SK-N-SH (cell line): ENCODE measurements at regions not wholly inside any gene's neighbourhood (a gene's known extent, or its start where the extent isn't known, plus 50 kb on each side); places are given as distances from the start of the nearest gene placed in this dataset.

ENCODE experiments used
- CTCF ChIA-PET: fragments of 300-600, 350-600 bp; formaldehyde crosslinking; extraction: SDS; loops from one replicate; lab custom pipeline; 2021; lab: Yijun Ruan, JAX
- POLR2A ChIA-PET: fragments of 350-600 bp; sonication (Branson Sonifier 250); formaldehyde crosslinking; extraction: SDS; loops from one replicate; lab custom pipeline; 2020; ENCODE audit warnings: antibody characterized with exemption, inconsistent platforms; lab: Yijun Ruan, JAX
- DNase-seq: peaks from one replicate; pipeline ENCODE4 v3.0.0; 2012
- H2AFZ ChIP-seq: fragments of 200-600 bp; sonication (generic); 2 replicates; pipeline ENCODE4 v1.8.1; 2016; ENCODE audit warnings: antibody characterized with exemption, mild to moderate bottlenecking, low read depth
- H3F3A ChIP-seq: fragments of 200-600 bp; sonication (generic); replicated peaks from 2 replicates; pipeline ENCODE3; 2016; ENCODE audit warnings: antibody characterized with exemption, mild to moderate bottlenecking; ENCODE audit not compliant: insufficient read depth
- H3K27ac ChIP-seq, 2 experiments: fragments of 200-500 bp in 1 of 2; fragments of 200-600 bp in 1 of 2; sonication (Bioruptor generic) in 1 of 2; sonication (generic), shearing (Covaris generic) in 1 of 2; 2 replicates each; pipeline versions ENCODE4 v1.5.1 to v1.6.1; 2014 to 2016; ENCODE audit warnings: low read depth in 2 of 2, inconsistent platforms in 1 of 2, low read length in 1 of 2, mild to moderate bottlenecking in 1 of 2, mixed read lengths in 1 of 2
- H3K27me3 ChIP-seq: fragments of 200-600 bp; sonication (generic), shearing (Covaris generic); 2 replicates; pipeline ENCODE4 v1.6.1; 2016; ENCODE audit warnings: mixed run types; ENCODE audit not compliant: insufficient read depth
- H3K36me3 ChIP-seq, 2 experiments: fragments of 200-500 bp in 1 of 2; fragments of 200-600 bp in 1 of 2; sonication (Bioruptor generic) in 1 of 2; sonication (generic) in 1 of 2; replicated peaks in 1 of 2; 2 replicates each; pipeline versions ENCODE3 to v1.5.1; 2014 to 2016; ENCODE audit warnings: low read length in 1 of 2, mild to moderate bottlenecking in 1 of 2; ENCODE audit not compliant: insufficient read depth in 2 of 2, control insufficient read depth in 1 of 2
- H3K4me1 ChIP-seq, 2 experiments: fragments of 200-500 bp in 1 of 2; fragments of 200-600 bp in 1 of 2; sonication (Bioruptor generic) in 1 of 2; sonication (generic), shearing (Covaris generic) in 1 of 2; 2 replicates each; pipeline versions ENCODE4 v1.5.1 to v1.6.1; 2014 to 2016; ENCODE audit warnings: low read depth in 1 of 2, low read length in 1 of 2, mixed run types in 1 of 2; ENCODE audit not compliant: insufficient read depth in 2 of 2, control insufficient read depth in 1 of 2
- H3K4me2 ChIP-seq: fragments of 200-600 bp; sonication (generic), shearing (Covaris generic); 2 replicates; pipeline ENCODE4 v1.6.1; 2017; ENCODE audit warnings: mixed run types
- H3K4me3 ChIP-seq, 2 experiments: fragments of 200-500 bp in 1 of 2; fragments of 200-600 bp in 1 of 2; sonication (Bioruptor generic) in 1 of 2; sonication (generic), shearing (Covaris generic) in 1 of 2; 2 replicates each; pipeline versions ENCODE4 v1.5.1 to v1.8.1; 2014 to 2016; ENCODE audit warnings: low read depth in 2 of 2, inconsistent platforms in 1 of 2, low read length in 1 of 2, mild to moderate bottlenecking in 1 of 2, mixed read lengths in 1 of 2, moderate library complexity in 1 of 2
- H3K79me2 ChIP-seq: fragments of 200-600 bp; sonication (generic); 2 replicates; pipeline ENCODE4 v1.8.1; 2017; ENCODE audit warnings: mild to moderate bottlenecking; ENCODE audit not compliant: insufficient read depth
- H3K9ac ChIP-seq: fragments of 200-600 bp; sonication (generic); 2 replicates; pipeline ENCODE4 v1.6.1; 2017; ENCODE audit warnings: mixed run types
- H3K9me2 ChIP-seq: fragments of 200-600 bp; sonication (generic); 2 replicates; pipeline ENCODE4 v1.6.1; 2017; ENCODE audit warnings: mixed run types
- H3K9me3 ChIP-seq: fragments of 200-600 bp; sonication (generic); 2 replicates; pipeline ENCODE4 v1.6.1; 2017; ENCODE audit warnings: mixed run types, mild to moderate bottlenecking, moderate library complexity
- H4K20me1 ChIP-seq: fragments of 200-600 bp; sonication (generic); 2 replicates; pipeline ENCODE4 v1.6.1; 2017; ENCODE audit warnings: mild to moderate bottlenecking, mixed run types; ENCODE audit not compliant: insufficient read depth
- CHD2 ChIP-seq: fragments of 150-350 bp; IDR thresholded peaks from 2 replicates; pipeline ENCODE4 v1.6.1; 2018; ENCODE audit warnings: low read length; ENCODE audit not compliant: partially characterized antibody
- EZH2phosphoT487 ChIP-seq: fragments of 200-600 bp; sonication (generic); IDR thresholded peaks from 2 replicates; pipeline ENCODE4 v1.6.1; 2017; ENCODE audit warnings: low read depth, mixed run types, mild to moderate bottlenecking, antibody characterized with exemption, moderate library complexity, borderline replicate concordance
- GABPA ChIP-seq: IDR thresholded peaks from 2 replicates; pipeline ENCODE4 v1.4.0; 2012; ENCODE audit warnings: low read depth, mild to moderate bottlenecking
- MAX ChIP-seq: IDR thresholded peaks from 2 replicates; pipeline ENCODE4 v1.4.0; 2012; ENCODE audit warnings: low read depth
- MEF2A ChIP-seq: IDR thresholded peaks from 2 replicates; pipeline ENCODE4 v1.4.0; 2012; ENCODE audit warnings: low read depth, borderline replicate concordance
- MXI1 ChIP-seq: IDR thresholded peaks from 2 replicates; pipeline ENCODE4 v1.6.1; 2012; ENCODE audit warnings: mild to moderate bottlenecking, low read depth, low read length, improper control_type of control experiment
- POLR2AphosphoS5 ChIP-seq: IDR thresholded peaks from 2 replicates; pipeline ENCODE4 v1.6.1; 2012; ENCODE audit warnings: low read depth, low read length
- REST ChIP-seq: IDR thresholded peaks from 2 replicates; pipeline ENCODE4 v1.6.1; 2012; ENCODE audit warnings: mild to moderate bottlenecking, low read depth, low read length, moderate library complexity
- SIN3A ChIP-seq: IDR thresholded peaks from 2 replicates; pipeline ENCODE4 v1.6.1; 2012; ENCODE audit warnings: low read depth, mild to moderate bottlenecking, low read length, moderate library complexity, borderline replicate concordance
- SMC3 ChIP-seq: IDR thresholded peaks from 2 replicates; pipeline ENCODE4 v1.6.1; 2012; ENCODE audit warnings: low read depth, low read length, improper control_type of control experiment
- TAF1 ChIP-seq: IDR thresholded peaks from 2 replicates; pipeline ENCODE4 v1.6.1; 2012; ENCODE audit warnings: low read depth, mild to moderate bottlenecking, low read length, moderate library complexity, borderline replicate concordance
- USF1 ChIP-seq: IDR thresholded peaks from 2 replicates; pipeline ENCODE4 v1.4.0; 2012; ENCODE audit warnings: low read depth, borderline replicate concordance
- WGBS: methylation state at CpG from one replicate; pipeline ENCODE4 v1.1.6; 2017; ENCODE audit warnings: low lambda C conversion rate; 5-methylcytosine and 5-hydroxymethylcytosine counted together

- TF ChIP-seq USF1, result no peak
- no peak for TF ChIP-seq CHD2
- TF ChIP-seq SMC3, result no peak
- TF ChIP-seq, all 33 proteins: peak for 0
These were observed 161.2 kb upstream of the FRG1 start (continued) for GRCh38 chr4:189779281-189779980.

- H3K4me1 ChIP-seq, result no peaks in the 10 kb centered on the region; a peak in 1 of 4 replicates
- H2AFZ ChIP-seq, result no peak overlapping the region
- no peak for TF ChIP-seq REST
- TF ChIP-seq MXI1, result no peak
- TF ChIP-seq POLR2AphosphoS5, result no peak
- no peak for TF ChIP-seq MEF2A
- no peaks in the 10 kb centered on the region for H3K27me3 ChIP-seq
- H3K4me2 ChIP-seq, result no peak overlapping the region
- 14% methylated on average over 5 of the region's 5 CpGs for WGBS
- H3K36me3 ChIP-seq, result no peaks in the 10 kb centered on the region
- H3K9me2 ChIP-seq, result no peaks in the 10 kb centered on the region
- H3K9ac ChIP-seq, result no peak overlapping the region
- POLR2A ChIA-PET, result no interaction called here
- no peak overlapping the region for H3K4me3 ChIP-seq
- H3K27ac ChIP-seq, result no peak overlapping the region
- H3K9me3 ChIP-seq, result 0 out of 2 replicates have a peak, but pooled peaks cover 3% of the 10 kb centered on the region
- no peak for DNase-seq
- no peaks in the 10 kb centered on the region for H3K79me2 ChIP-seq
- CTCF ChIA-PET, result interaction anchor here (1.7 kb wide), 1 partner anchor 13 kb away, joined by 9 read pairs; no protein-coding TSS in a partner anchor
- no peaks in the 10 kb centered on the region for H4K20me1 ChIP-seq
- no peaks in the 10 kb centered on the region for H3F3A ChIP-seq
These were observed 160.3 kb upstream of the FRG1 start for GRCh38 chr4:189780391-189780790.

GRCh38 chr4:189784651-189785050, 156.0 kb upstream of the FRG1 start:
- POLR2A ChIA-PET, result no interaction called here
- H3K27ac ChIP-seq, result no peak overlapping the region

More at GRCh38 chr4:189784651-189785050, 156.0 kb upstream of the FRG1 start:
- Histone ChIP-seq H3K4me2 (no peak overlapping the region), H3K4me3 (no peak overlapping the region), H3K9me2 (no peaks in the 10 kb centered on the region), H2AFZ (no peak overlapping the region), H3K9ac (no peak overlapping the region), H3K4me1 (peaks cover 0 to 5% of the 10 kb centered on the region in 2 experiments; a peak in 1 of 4 replicates), H3K79me2 (no peaks in the 10 kb centered on the region), H4K20me1 (no peaks in the 10 kb centered on the region), H3K36me3 (no peaks in the 10 kb centered on the region), H3F3A (no peaks in the 10 kb centered on the region), H3K9me3 (0 out of 2 replicates have a peak, but pooled peaks cover 2% of the 10 kb centered on the region), H3K27me3 (no peaks in the 10 kb centered on the region)
- CTCF ChIA-PET, result interaction anchor here (0.9 to 2.6 kb wide), 2 partner anchors 9 to 391 kb away, joined by 3 to 13 read pairs; no protein-coding TSS in a partner anchor
- TF ChIP-seq REST (no peak), TAF1 (no peak), USF1 (no peak), GABPA (no peak), MAX (no peak), EZH2phosphoT487 (no peak), SIN3A (no peak)
- no peak for DNase-seq
